ENCODE measurements at regions not wholly inside any gene's neighbourhood (a gene's known extent, or its start where the extent isn't known, plus 50 kb on each side); places are given as distances from the start of the nearest gene placed in this dataset.

GRCh38 chr13:40348096-40348679 lies 318.3 kb downstream of the FOXO1 start:
- peaks cover 11 to 68% (median 37%) of the 10 kb centered on the region in 6 donors for H3K4me1 ChIP-seq
- H3K9me3 ChIP-seq: no peaks in the 10 kb centered on the region
- H3K27ac ChIP-seq: no peak overlapping the region
- intact Hi-C loops (cut with DNase I; ENCODE audit: low total_unique reads): no loop called here
- H3K27me3 ChIP-seq (replicated peaks in 1 of 7): no peaks in the 10 kb centered on the region
- WGBS, 5 donors: 78 to 84% (median 83%) methylated on average over 7 of the region's 7 CpGs
- no peak for DNase-seq
- no peaks in the 10 kb centered on the region for H3K36me3 ChIP-seq
- TF ChIP-seq CTCF (IDR thresholded peaks at IDR 0.05 in 8 of 11, conservative IDR thresholded peaks at IDR 0.05 in 3 of 11): no peak
- TF ChIP-seq POLR2AphosphoS5 (IDR thresholded peaks at IDR 0.05): no peak
- TF ChIP-seq POLR2A (IDR thresholded peaks at IDR 0.05): no peak
- no peak overlapping the region for H3K4me3 ChIP-seq

GRCh38 chr13:40350283-40350992 lies 316.0 kb downstream of the FOXO1 start:
- intact Hi-C loops (cut with DNase I; ENCODE audit: low total_unique reads): no loop called here
- no peak for DNase-seq
- H3K27ac ChIP-seq: no peak overlapping the region
- no peaks in the 10 kb centered on the region for H3K27me3 ChIP-seq (replicated peaks in 1 of 7)
- H3K36me3 ChIP-seq: no peaks in the 10 kb centered on the region
- WGBS, 5 donors: 83 to 92% (median 89%) methylated on average over 10 of the region's 10 CpGs
- H3K9me3 ChIP-seq: no peaks in the 10 kb centered on the region
- peaks cover under 1 to 57% (median 29%) of the 10 kb centered on the region in 6 donors for H3K4me1 ChIP-seq
- no peak overlapping the region for H3K4me3 ChIP-seq
- no peak for TF ChIP-seq POLR2A (IDR thresholded peaks at IDR 0.05)
- no peak for TF ChIP-seq CTCF (IDR thresholded peaks at IDR 0.05 in 8 of 11, conservative IDR thresholded peaks at IDR 0.05 in 3 of 11)
- no peak for TF ChIP-seq POLR2AphosphoS5 (IDR thresholded peaks at IDR 0.05)

GRCh38 chr13:40351537-40352379 lies 314.7 kb downstream of the FOXO1 start:
- H3K9me3 ChIP-seq: no peaks in the 10 kb centered on the region
- 65 to 87% (median 79%) methylated on average over 9 of the region's 9 CpGs for WGBS, 5 donors
- H3K27me3 ChIP-seq (replicated peaks in 1 of 7): no peaks in the 10 kb centered on the region
- no peak for TF ChIP-seq POLR2AphosphoS5 (IDR thresholded peaks at IDR 0.05)
- no peak for TF ChIP-seq CTCF (IDR thresholded peaks at IDR 0.05 in 8 of 11, conservative IDR thresholded peaks at IDR 0.05 in 3 of 11)
- TF ChIP-seq POLR2A (IDR thresholded peaks at IDR 0.05): no peak
- peak overlapping the region in 7 of 8 donors; percentile 19 to 76 (median 68) for H3K27ac ChIP-seq
- no peaks in the 10 kb centered on the region for H3K36me3 ChIP-seq
- intact Hi-C loops (cut with DNase I; ENCODE audit: low total_unique reads): no loop called here
- no peak for DNase-seq
- H3K4me1 ChIP-seq: peaks cover 0 to 53% (median 23%) of the 10 kb centered on the region in 6 donors
- H3K4me3 ChIP-seq: no peak overlapping the region

- TF ChIP-seq POLR2A (IDR thresholded peaks at IDR 0.05): no peak
- no peak for TF ChIP-seq CTCF (IDR thresholded peaks at IDR 0.05 in 8 of 11, conservative IDR thresholded peaks at IDR 0.05 in 3 of 11)
- TF ChIP-seq POLR2AphosphoS5 (IDR thresholded peaks at IDR 0.05): peak in 1 of 3 donors; percentile 57
Measured at GRCh38 chr13:40352380-40352778, 314.1 kb downstream of the FOXO1 start.

More at GRCh38 chr13:40352380-40352778, 314.1 kb downstream of the FOXO1 start:
- no peaks in the 10 kb centered on the region for H3K36me3 ChIP-seq
- no peak overlapping the region for H3K4me3 ChIP-seq
- no peaks in the 10 kb centered on the region for H3K27me3 ChIP-seq (replicated peaks in 1 of 7)
- H3K4me1 ChIP-seq: peaks cover 0 to 48% (median 23%) of the 10 kb centered on the region in 6 donors
- intact Hi-C loops (cut with DNase I; ENCODE audit: low total_unique reads): no loop called here
- peak overlapping the region in 7 of 8 donors; percentile 19 to 76 (median 68) for H3K27ac ChIP-seq
- DNase-seq: no peak
- no peaks in the 10 kb centered on the region for H3K9me3 ChIP-seq
- WGBS, 5 donors: 70 to 79% (median 76%) methylated on average over 9 of the region's 9 CpGs
